HG03442 (cell line): ENCODE measurements at regions not wholly inside any gene's neighbourhood (a gene's known extent, or its start where the extent isn't known, plus 50 kb on each side); places are given as distances from the start of the nearest gene placed in this dataset.

Source experiments
- ATAC-seq: cut with Tn5 transposase; IDR thresholded peaks from one replicate; pipeline ENCODE4 v1.9.1; 2021; ENCODE audit warnings: mild to moderate bottlenecking, moderate library complexity; ENCODE audit not compliant: unreplicated experiment

- no peak for ATAC-seq
These were observed 1050.7 kb downstream of the SORCS3 start for GRCh38 chr10:105691811-105692210.

- no peak for ATAC-seq
These were observed 1041.8 kb downstream of the SORCS3 start for GRCh38 chr10:105682911-105683310.

- no peak for ATAC-seq
These were observed 1040.0 kb downstream of the SORCS3 start for GRCh38 chr10:105681051-105681450.

- ATAC-seq, result no peak
These were observed 1038.7 kb downstream of the SORCS3 start for GRCh38 chr10:105679781-105680180.

GRCh38 chr10:105675333-105675732 lies 1034.2 kb downstream of the SORCS3 start:
- ATAC-seq, result no peak

GRCh38 chr10:105674448-105674847 lies 1033.4 kb downstream of the SORCS3 start:
- no peak for ATAC-seq

GRCh38 chr10:105658696-105659095 lies 1017.6 kb downstream of the SORCS3 start:
- ATAC-seq, result no peak

- no peak for ATAC-seq
These were observed 1015.8 kb downstream of the SORCS3 start for GRCh38 chr10:105656856-105657255.

- ATAC-seq, result no peak
These were observed 1009.2 kb downstream of the SORCS3 start for GRCh38 chr10:105650306-105650705.

- ATAC-seq, result no peak
These were observed 1006.3 kb downstream of the SORCS3 start for GRCh38 chr10:105647354-105647753.

GRCh38 chr10:105644978-105645377 lies 1003.9 kb downstream of the SORCS3 start:
- ATAC-seq, result no peak

- no peak for ATAC-seq
These were observed 1003.5 kb downstream of the SORCS3 start for GRCh38 chr10:105644559-105644958.

- no peak for ATAC-seq
These were observed 1003.0 kb downstream of the SORCS3 start for GRCh38 chr10:105644091-105644490.

- ATAC-seq, result no peak
These were observed 1002.6 kb downstream of the SORCS3 start for GRCh38 chr10:105643660-105644059.

GRCh38 chr10:105634281-105634680 lies 993.2 kb downstream of the SORCS3 start:
- ATAC-seq, result no peak

GRCh38 chr10:105615715-105616365 lies 974.8 kb downstream of the SORCS3 start:
- no peak for ATAC-seq

- no peak for ATAC-seq
These were observed 970.2 kb downstream of the SORCS3 start for GRCh38 chr10:105611244-105611798.

- ATAC-seq, result no peak
These were observed 968.4 kb downstream of the SORCS3 start for GRCh38 chr10:105609451-105609850.

GRCh38 chr10:105605918-105606317 lies 964.8 kb downstream of the SORCS3 start:
- no peak for ATAC-seq

GRCh38 chr10:105605104-105605503 lies 964.0 kb downstream of the SORCS3 start:
- ATAC-seq, result no peak

GRCh38 chr10:105598207-105598606 lies 957.1 kb downstream of the SORCS3 start:
- ATAC-seq, result no peak

GRCh38 chr10:105597312-105597711 lies 956.2 kb downstream of the SORCS3 start:
- no peak for ATAC-seq

GRCh38 chr10:105596749-105597148 lies 955.7 kb downstream of the SORCS3 start:
- no peak for ATAC-seq
